Occipital lobe (tissue), 1 donor: ENCODE measurements at regions not wholly inside any gene's neighbourhood (a gene's known extent, or its start where the extent isn't known, plus 50 kb on each side); places are given as distances from the start of the nearest gene placed in this dataset.

ENCODE experiments used
- DNase-seq: peaks from one replicate; lab custom pipeline; 2025; lab: John Stamatoyannopoulos, UW

DNA sequence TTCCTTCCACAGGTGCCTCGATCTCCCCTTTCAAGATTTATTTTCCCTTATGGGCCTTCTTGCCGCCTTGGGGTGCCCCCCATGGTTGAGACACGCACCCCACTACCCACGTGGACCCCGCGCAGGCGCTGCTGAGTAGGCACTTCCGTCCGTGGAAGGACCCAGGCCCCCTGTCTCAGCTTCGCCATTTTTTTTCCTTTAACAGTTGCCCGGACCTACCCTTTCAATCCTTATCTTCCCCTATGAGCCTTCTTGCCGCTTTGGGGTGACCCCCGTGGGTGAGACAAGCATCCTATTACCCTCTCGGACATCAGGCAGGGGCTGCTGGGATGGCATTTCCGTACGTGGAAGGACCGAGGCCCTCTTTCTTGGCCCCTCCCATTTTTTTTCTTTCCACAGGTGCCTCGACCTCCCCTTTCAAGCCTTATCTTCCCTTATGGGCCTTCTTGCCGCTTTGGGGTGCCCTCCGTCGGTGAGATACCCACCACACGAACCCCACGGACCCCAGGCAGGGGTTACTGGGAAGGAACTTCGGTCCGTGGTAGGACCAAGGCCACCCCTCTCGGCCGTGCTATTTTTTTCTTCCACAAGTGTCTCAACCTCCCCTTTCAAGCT is 268.2 kb downstream of the ALG10 start:
- no peak for DNase-seq

DNA sequence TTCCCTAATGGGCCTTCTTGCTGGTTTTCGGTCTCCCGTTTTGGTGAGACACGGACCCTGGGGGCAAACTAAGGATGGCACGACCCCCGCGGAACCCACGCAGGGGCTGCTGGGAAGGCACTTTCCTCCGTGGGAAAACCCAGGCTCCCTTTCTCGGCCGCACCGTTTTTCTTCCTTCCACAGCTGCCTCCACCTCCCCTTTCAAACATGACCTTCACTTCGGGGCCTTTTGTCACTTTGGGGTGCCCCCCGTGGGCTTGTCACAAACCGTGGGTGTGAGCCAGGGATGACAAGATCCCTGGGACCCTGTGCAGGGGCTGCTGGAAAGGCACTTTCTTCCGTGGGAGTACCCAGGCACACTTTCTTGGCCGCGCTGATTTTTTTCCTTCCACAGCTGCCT is 268.7 kb downstream of the ALG10 start:
- no peak for DNase-seq

DNA sequence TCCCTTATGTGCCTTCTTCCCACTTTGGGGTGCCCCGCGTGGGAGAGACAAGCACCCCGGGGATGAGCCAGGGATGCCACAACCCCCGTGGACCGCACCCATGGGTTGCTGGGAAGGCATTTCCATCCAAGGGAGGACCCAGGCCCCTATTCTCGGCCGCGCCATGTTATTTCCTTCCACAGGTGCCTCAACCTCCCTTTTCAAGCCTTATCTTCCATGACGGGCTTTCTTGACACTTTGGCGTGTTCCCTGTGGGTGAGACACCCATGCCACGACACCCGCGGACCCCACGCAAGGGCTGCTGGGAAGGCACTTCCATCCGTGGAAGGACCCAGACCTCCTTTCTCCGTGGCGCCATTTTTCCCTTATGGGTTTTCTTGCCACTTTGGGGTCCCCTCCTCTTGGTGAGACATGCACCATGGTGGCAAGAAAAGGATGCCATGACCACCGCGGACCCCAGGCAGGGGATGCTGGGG is 269.2 kb downstream of the ALG10 start:
- DNase-seq: no peak

DNA sequence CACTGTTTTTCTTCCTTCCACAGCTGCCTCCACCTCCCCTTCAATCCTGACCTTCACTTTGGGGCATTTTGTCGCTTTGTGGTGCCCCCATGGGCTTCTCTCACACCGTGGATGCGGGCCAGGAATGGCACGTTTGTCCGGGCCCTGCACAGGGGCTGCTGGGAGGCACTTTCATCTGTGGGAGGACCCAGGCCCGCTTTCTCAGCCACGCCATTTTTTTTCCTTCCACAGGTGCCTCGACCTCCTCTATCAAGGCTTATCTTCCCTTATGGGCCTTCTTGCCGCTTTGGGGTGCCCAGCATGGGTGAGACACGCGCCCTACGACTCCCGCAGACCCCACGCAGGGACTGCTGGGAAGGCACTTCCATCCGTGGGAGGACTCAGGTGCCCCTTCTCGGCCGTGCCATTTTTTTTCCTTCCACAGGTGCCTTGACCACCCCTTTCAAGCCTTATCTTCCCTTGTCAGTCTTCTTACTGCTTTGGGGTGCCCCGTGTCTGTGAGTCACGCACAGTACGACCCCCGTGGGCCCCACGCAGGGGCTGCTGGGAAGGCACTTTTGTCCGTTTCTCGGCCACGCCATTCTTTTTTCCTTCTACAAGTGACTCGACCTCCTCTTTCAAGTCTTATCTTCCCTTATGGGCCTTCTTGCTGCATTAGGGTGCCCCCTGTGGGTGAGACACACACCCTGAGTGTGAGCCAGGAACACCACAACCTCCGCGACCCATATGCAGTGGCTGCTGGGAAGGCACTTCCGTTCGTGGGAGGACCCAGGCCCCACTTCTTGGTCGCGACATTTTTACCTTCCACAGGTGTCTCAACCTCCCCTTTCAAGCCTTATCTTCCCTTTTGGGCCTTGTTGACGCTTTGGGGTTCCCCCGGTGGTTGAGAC is 270.7 kb downstream of the ALG10 start:
- no peak for DNase-seq

DNA sequence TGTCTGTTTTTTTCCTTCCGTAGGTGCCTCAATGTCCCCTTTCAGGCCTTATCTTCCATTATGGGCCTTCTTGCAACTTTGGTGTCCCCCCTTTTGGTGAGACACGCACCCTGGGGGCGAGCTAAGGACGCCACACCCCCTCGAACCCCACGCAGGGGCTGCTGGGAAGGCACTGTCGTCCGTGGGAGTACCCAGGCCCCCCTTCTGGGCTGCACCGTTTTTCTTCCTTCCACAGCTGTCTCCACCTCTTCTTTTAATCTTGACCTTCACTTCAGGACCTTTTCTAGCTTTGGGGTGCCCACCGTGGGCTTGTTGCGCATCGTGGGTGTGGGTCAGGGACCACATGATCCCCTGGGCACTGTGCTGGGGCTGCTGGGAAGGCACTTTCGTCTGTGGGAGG is 271.8 kb downstream of the ALG10 start:
- DNase-seq: no peak

DNA sequence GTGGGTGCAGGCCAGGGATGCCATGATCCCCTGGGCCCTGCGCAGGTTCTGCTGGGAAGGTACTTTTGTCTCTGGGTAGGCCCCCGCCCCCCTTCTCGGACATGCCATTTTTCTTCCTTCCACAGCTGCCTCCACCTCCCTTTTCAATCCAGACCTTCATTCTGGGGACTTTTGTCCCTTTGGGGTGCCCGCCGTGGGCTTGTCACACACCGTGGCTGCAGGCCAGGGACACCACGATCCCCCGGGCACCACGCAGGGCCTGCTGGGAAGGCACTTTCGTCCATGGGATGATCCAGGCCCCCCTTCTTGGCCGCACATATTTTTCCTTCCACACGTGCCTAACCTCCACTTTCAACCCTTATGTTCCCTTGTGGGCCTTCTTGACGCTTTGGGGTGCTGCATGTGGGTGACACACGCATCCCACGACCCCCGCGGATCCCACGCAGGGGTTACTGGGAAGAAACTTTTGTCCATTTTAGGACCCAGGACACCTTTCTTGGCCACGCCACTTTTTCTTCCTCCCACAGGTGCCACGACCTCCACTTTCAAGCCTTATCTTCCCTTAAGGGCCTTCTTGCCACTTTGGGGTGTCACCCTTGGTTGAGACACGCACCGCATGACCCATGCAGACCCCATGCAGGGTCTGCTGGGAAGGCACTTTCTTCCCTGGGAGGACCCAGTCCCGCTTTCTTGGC is 272.5 kb downstream of the ALG10 start:
- no peak for DNase-seq

DNA sequence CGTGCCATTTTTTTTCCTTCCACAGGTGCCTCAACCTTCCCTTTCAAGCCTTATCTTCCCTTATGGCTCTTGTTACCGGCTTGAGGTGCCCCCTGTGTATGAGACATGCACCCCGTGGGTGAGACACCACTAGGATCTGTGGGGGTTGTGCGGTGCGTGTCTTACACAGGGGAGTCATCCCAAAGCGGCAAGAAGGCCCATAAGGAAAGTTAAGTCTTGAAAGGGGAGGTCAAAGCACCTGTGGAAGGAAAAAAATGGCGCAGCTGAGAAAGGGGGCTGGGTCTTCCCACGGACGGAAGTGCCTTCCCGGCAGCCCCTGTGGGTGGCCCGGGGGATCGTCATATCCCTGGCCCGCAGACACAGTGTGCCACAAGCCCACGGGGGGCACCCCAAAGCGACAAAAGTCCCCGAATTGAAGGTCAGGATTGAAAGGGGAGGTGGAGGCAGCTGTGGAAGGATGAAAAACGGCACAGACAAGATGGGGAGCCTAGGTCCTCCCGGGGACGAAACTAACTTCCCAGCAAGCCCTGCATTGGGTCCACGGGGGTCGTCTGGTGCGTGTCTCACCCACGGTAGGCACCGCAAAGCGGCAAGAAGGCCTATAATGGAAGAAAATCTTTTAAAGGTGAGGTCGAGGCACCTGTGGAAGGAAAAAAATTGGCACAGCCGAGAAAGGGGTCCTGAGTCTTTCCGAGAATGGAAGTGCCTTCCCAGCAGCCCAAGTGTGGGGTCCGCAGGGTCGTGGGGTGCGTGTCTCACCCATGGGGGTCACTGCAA is 273.3 kb downstream of the ALG10 start:
- no peak for DNase-seq

DNA sequence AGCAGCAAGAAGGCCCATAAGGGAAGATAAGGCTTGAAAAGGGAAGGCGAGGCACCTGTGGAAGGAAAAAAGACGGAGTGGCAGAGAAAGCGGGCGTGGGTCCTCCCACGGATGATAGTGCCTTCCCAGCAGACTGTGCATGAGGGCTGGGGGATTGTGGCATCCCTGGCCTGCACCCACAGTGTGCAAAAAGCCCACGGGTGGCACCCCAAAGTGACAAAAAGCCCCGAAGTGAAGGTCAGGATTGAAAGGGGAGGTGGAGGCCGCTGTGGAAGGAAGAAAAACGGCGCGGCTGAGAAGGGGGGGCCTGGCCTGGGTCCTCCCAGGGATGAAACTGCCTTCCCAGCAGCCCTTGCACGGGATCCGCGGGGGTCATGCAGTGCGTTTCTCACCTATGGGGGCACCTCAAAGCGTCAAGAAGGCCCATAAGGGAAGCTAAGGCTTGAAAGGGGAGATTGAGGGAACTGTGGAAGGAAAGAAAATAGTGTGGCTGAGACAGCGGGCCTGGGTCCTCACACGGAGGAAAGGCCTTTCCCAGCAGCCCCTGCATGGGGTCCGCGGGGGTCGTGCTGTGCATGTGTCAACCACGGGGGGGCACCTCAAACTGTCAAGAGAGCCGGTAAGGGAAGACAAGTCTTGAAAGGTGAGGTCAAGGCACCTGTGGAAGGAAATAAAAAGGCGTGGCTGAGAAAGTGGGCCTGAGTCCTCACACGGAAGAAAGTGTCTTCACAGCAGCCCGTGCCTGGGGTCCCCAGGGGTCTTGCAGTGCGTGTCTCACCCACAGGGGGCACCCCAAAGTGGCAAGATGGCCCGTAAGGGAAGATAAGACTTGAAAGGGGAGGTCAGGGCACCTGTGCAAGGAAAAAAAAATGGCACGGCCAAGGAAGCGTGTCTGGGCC is 274.1 kb downstream of the ALG10 start:
- no peak for DNase-seq

DNA sequence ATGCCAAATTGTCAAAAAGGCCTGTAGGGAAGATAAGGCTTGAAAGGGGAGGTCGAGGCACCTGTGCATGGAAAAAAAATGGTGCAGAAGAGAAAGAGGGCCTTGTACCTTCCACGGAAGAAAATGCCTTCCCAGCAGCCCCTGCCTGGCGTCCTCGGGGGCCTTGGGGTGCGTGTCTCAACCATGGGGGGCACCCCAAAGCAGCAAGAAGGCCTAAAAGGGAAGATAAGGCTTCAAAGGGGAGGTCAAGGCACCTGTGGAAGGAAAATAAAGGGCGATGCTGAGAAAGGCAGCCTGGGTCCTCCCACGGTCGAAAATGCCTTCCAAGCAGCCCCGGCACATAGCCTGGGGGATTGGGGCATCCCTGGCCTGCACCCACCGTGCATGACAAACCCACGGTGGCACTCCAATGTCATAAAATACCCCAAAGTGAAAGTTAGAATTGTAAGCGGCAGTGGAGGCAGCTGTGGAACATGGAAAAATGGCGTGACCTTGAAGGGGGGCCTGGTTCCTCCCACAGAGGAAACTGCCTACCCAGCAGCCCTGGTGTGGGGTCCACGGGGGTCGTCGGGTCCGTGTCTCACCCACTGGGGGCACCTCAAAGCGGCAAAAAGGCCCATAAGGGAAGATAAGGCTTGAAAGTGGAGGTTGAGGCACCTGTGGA is 275.0 kb downstream of the ALG10 start:
- DNase-seq: no peak

DNA sequence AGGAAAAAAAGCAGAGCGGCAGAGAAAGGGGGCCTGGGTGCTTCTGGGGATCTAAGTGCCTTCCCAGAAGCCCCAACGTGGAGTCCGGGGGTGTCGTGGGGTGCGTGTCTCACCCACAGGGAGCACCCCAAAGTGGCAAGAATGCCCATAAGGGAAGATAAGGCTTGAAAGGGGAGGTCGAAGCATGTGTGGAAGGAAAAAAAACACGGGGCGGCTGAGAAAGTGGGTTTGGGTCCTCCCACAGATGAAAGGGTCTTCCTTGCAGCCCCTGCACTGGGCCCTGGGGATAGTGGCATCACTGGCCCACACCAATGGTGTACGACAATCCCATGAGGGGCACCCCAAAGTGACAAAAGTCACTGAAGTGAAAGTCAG is 275.5 kb downstream of the ALG10 start:
- no peak for DNase-seq

DNA sequence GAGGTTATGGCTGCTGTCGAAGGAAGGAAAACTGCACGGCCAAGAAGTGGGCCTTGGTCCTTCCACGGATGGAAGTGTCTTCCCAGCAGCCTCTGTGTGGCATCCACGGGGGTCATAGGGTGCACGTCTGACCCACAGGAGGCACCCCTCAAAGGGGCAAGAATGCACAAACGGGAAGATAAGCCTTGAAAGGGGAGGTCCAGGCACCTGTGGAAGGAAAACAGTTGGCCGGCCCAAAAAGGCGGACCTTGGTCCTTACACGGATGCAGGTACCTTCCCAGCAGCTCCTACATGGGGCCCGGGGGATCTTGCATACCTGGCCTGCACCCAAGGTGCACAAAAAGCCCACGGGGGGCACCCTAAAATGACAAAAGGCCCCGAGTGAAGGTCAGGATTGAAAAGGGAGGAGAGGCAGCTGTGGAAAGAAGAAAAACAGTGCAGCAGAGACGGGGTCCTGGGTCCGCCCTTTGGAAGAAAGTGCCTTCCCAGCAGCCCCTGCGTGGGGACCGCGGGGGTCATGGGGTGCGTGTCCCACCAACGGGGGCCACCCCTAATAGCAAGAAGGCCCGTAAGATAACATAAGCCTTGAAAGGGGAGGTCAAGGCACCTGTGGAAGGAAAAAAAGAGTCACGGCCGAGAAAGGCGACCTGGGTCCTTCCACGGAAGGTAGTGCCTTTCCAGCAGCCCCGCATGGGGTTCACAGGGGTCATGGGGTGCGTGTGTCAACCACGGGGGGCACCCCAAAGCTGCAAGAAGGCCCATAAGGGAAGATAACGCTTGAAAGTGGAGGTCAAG is 276.1 kb downstream of the ALG10 start:
- no peak for DNase-seq

DNA sequence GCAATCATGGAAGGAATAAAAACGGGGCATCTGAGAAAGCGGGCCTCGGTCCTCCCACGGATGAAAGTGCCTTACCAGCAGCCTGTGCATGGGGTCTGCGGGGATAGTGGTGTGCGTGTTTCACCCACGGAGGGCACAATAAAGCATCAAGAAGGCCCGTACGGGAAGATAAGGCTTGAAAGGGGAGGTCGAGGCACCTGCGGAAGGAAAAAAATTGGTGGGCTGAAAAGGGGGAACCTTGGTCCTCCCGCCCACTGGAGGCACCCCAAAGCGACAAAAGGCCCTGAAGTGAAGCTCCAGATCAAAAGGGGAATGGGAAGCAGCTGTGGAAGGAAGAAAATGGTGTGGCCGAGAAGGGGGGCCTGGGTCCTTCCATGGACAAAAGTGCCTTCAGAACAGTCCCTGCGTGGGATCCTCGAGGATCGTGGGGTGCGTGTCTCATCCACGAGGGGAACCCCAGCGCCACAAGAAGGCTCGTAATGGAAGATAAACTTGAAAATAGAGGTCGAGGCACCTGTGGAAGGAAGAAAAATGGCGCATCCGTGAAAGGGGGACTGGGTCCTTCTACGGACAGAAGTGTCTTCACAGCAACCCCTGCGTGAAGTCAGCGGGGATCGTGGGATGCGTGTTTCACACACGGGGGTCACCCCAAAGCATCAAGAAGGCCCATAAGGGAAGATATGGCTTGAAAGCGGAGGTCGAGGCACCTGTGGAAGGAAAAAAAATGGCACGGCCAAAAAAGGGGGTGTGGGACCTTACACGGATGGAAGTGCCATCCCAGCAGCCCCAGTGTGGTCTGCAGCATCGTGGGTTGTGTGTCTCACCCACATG is 276.9 kb downstream of the ALG10 start:
- no peak for DNase-seq

DNA sequence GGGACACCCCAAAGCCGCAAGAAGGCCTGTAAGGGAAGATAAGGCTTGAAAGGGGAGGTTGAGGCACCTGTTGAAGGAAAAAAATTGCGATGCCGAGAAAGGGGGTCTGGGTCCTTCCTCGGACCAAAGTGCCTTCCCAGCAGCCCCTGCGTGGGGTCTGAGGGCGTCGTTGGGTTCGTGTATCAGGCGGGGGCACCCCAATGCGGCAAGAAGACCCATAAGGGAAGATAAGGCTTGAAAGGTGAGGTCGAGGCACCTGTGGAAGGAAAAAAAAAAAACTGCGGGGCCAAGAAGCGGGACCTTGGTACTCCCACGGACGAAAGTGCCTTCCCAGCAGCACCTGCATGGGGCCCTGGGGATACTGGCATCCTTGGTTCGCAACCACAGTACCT is 277.5 kb downstream of the ALG10 start:
- no peak for DNase-seq

DNA sequence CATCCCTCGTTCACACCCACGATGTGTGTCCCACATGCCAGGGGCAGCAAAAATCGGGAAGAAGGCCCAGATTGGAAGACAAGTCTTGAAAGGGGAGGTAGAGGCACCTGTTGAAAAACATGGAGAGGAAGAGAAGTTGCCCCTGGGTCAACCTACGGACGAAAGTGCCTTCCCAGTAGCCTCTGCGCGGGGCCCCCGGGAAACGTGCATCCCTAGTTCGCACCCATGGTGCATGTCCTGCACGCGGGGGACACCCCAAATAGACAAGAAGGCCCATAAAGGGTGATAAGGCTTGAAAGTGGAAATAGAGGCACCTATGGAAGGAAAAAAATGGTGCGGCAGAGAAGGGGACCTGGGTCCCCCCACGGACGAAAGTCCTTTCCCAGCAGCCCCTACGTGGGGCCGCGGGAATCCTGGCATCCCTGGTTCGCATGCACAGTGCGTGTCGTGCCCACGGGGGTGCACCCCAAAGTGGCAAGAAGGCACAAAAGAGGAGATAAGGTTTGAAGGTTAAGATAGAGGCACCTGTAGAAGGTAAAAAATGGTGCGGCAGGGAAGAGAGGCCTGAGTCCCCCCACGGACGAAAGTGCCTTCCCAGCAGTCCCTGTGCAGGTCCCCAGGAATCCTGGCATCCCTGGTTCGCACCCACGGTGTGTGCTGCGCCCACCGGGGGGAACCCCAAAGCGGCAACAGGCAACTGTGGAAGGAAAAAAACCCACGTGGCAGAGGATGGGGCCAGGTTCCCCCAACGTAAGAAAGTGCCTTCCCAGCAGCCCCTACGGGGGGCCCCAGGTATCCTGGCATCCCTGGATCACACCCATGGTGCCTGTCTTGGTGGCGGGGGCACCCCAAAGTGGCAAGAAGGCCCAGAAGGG is 278.3 kb downstream of the ALG10 start:
- DNase-seq: no peak

DNA sequence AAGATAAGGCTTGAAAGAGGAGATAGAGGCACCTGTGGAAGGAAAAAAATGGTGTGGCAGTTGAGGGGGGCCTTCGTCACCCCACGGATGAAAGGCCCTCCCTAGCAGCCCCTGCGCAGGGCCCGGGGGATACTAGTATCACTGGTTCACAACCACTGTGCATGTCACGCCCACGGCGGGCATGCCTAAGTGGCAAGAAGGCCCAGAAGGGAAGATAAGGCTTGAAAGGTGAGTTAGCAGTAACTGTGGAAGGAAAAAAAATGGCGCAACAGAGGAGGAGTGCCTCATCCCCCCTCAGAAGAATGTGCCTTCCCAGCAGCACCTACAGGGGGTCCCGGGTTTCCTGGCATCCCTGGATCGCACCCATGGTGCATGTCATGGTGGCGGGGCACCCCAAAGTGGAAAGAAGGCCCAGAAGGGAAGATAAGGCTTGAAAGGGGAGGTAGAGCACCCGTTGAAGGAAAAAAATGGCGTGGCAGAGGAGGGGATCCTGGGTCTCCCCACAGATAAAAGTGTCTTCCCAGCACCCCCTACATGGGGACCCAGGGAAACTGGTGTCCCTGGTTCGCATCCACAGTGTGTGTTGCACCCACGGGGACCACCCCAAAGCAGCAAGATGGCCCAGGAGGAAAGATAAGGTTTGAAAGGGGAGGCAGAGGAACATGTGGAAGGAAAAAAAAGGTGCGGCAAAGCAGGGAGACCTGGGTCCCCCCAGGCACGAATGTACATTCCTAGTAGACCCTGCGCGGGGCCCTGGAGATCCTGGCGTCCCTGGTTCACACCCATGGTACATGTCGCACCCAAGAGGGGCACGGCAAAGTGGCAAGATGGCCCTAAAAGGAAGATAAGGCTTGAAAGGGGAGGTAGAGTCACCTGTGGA is 279.2 kb downstream of the ALG10 start:
- no peak for DNase-seq

DNA sequence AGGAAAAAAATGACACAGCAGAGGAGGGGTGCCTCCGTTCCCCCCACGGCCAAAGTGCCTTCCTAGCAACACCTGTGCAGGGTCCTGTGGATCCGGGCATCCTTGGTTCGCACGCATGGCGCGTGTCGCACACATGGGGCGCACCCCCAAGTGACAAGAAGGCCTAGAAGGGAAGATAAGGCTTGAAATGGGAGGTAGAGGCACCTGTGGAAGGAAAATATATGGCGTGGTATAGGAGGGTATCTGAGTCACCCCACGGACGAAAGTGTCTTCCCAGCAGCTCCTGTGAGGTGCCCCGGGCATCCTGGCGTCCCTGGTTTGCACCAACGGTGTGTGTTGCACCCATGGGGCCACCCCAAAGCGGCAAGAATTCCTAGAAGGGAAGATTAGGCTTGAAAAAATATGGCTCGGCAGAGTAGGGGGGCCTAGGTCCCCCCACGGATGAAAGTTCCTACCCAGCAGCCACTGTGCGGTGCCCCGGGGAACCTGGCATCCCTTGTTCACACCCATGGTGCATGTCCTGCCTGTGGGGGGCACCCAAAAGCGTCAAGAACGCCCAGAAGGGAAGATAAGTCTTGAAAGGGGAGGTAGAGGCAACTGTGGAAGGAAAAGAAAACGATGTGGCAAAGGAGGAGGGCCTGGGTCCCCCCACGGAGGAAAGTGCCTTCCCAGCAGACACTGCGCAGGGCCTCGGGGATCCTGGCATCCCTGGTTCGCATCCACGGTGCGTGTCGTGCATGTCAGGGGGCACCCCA is 280.0 kb downstream of the ALG10 start:
- DNase-seq: no peak
